ENCODE measurements at regions not wholly inside any gene's neighbourhood (a gene's known extent, or its start where the extent isn't known, plus 50 kb on each side); places are given as distances from the start of the nearest gene placed in this dataset.

- H3K27me3 Mint-ChIP-seq: peaks cover 21% of the 10 kb centered on the region
- H3K27ac Mint-ChIP-seq: no peak overlapping the region
- no peak for ATAC-seq (ENCODE audit: low read depth)
- H3K4me3 Mint-ChIP-seq: no peak overlapping the region
- no peaks in the 10 kb centered on the region for H3K4me1 Mint-ChIP-seq
- ChIA-PET POLR2A (no interaction called here), CTCF (no interaction called here)
- H3K9me3 Mint-ChIP-seq: no peaks in the 10 kb centered on the region
- no peak for TF ChIP-seq CTCF (IDR thresholded peaks at IDR 0.05)
- DNase-seq: no peak
- intact Hi-C loops (cut with micrococcal nuclease): no loop called here
- H3K36me3 Mint-ChIP-seq (ENCODE audit: low read depth): no peaks in the 10 kb centered on the region
Observed at GRCh38 chr6:40894962-40895799, 143.8 kb downstream of the UNC5CL start.

GRCh38 chr6:40893021-40893420 lies 146.0 kb downstream of the UNC5CL start:
- H3K4me1 Mint-ChIP-seq: no peaks in the 10 kb centered on the region
- no peak for ATAC-seq (ENCODE audit: low read depth)
- DNase-seq: no peak
- no peak for TF ChIP-seq CTCF (IDR thresholded peaks at IDR 0.05)
- no peaks in the 10 kb centered on the region for H3K36me3 Mint-ChIP-seq (ENCODE audit: low read depth)
- POLR2A ChIA-PET: interaction anchor here (0.6 kb wide), 1 partner anchor 1514 kb away, joined by 3 read pairs; no protein-coding TSS in a partner anchor
- H3K9me3 Mint-ChIP-seq: no peaks in the 10 kb centered on the region
- H3K4me3 Mint-ChIP-seq: no peak overlapping the region
- CTCF ChIA-PET: no interaction called here
- no peak overlapping the region for H3K27ac Mint-ChIP-seq
- intact Hi-C loops (cut with micrococcal nuclease): no loop called here
- peaks cover 12% of the 10 kb centered on the region for H3K27me3 Mint-ChIP-seq

- no peaks in the 10 kb centered on the region for H3K4me1 Mint-ChIP-seq
- ATAC-seq (ENCODE audit: low read depth): no peak
- no peak overlapping the region for H3K4me3 Mint-ChIP-seq
- CTCF ChIA-PET: no interaction called here
- no peak overlapping the region for H3K27ac Mint-ChIP-seq
- DNase-seq: no peak
- H3K27me3 Mint-ChIP-seq: peaks cover 8% of the 10 kb centered on the region
- no peak for TF ChIP-seq CTCF (IDR thresholded peaks at IDR 0.05)
- POLR2A ChIA-PET: no interaction called here
- no peaks in the 10 kb centered on the region for H3K36me3 Mint-ChIP-seq (ENCODE audit: low read depth)
- intact Hi-C loops (cut with micrococcal nuclease): no loop called here
- no peaks in the 10 kb centered on the region for H3K9me3 Mint-ChIP-seq
Observed at GRCh38 chr6:40892223-40892622, 146.8 kb downstream of the UNC5CL start.

- ATAC-seq (ENCODE audit: low read depth) (no peak), DNase-seq (no peak)
- Mint-ChIP-seq H3K27me3 (peaks cover 7% of the 10 kb centered on the region), H3K4me1 (no peaks in the 10 kb centered on the region), H3K36me3 (ENCODE audit: low read depth) (no peaks in the 10 kb centered on the region), H3K9me3 (no peaks in the 10 kb centered on the region), H3K4me3 (no peak overlapping the region), H3K27ac (no peak overlapping the region)
- intact Hi-C loops (cut with micrococcal nuclease): no loop called here
- ChIA-PET POLR2A (no interaction called here), CTCF (no interaction called here)
- TF ChIP-seq CTCF (IDR thresholded peaks at IDR 0.05): no peak
Observed at GRCh38 chr6:40891686-40892085, 147.3 kb downstream of the UNC5CL start.

GRCh38 chr6:40891131-40891530 lies 147.9 kb downstream of the UNC5CL start:
- Mint-ChIP-seq H3K27me3 (peaks cover 7% of the 10 kb centered on the region), H3K4me3 (no peak overlapping the region), H3K36me3 (ENCODE audit: low read depth) (no peaks in the 10 kb centered on the region), H3K27ac (no peak overlapping the region), H3K4me1 (no peaks in the 10 kb centered on the region), H3K9me3 (no peaks in the 10 kb centered on the region)
- no peak for ATAC-seq (ENCODE audit: low read depth)
- DNase-seq: no peak
- intact Hi-C loops (cut with micrococcal nuclease): no loop called here
- TF ChIP-seq CTCF (IDR thresholded peaks at IDR 0.05): no peak
- POLR2A ChIA-PET: no interaction called here
- CTCF ChIA-PET: no interaction called here
